Stimulated activated CD4-positive, alpha-beta T cell treated with anti-CD3 and anti-CD28 coated beads, Interleukin-1b, Interleukin-23, amount 100 ng/mL, for 4 hours (primary cell): ENCODE measurements at regions not wholly inside any gene's neighbourhood (a gene's known extent, or its start where the extent isn't known, plus 50 kb on each side); places are given as distances from the start of the nearest gene placed in this dataset.
"Not testable (repeated sequence)": the region's sequence is repeated elsewhere in the genome, so short reads cannot be mapped to it uniquely, and the experiment has no call there.

Experiments
- DNase-seq, 2 donors: peaks; one replicate each; pipeline ENCODE4 v3.0.0-alpha.2; 2020; ENCODE audit warnings: low read depth in 2 of 2

- no peak for DNase-seq
Observed at GRCh38 chr10:36450380-36450779, 675.0 kb upstream of the ANKRD30A start.

GRCh38 chr10:36448760-36449691 is 676.4 kb upstream of the ANKRD30A start:
- no peak for DNase-seq

DNA sequence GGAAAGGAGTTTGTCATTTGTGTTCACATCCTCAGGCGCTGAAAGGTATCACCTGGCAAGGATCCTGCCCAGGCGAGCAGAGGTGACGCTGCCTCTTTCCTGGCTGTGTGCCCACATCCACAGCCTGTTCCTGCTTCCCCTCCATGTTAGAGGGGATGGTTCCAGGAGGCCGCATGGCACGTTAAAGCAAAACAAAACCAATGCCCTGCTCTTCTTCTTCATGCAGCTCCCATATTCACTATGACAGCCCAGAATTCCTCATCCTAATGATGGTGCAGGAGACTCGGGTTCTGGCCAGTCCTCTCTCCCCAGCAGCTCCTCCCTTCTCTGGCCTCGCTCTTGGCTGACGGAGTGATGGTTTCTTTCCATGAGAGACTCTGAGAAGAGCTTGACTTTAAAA is 678.5 kb upstream of the ANKRD30A start:
- no peak for DNase-seq

GRCh38 chr10:36443233-36443632 is 682.2 kb upstream of the ANKRD30A start:
- no peak for DNase-seq

DNA sequence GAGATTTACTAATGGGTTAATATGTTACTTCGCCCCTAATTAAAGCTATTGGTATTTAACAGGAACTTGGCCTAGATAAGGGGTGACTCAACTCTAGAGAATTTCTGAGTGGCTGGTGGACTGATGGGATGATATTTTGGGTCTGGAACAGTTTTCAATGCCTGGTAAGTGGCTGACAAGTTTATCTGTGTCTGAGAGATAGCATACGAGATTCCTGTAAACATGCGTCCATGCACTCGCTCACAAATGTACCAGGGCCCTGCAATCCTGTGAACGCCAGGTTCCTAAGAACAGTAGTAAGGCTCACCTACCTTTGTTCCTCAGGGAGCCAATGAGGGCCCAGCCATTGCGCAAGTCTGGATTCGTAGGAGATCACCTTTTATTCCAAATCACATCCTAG is 683.8 kb upstream of the ANKRD30A start:
- DNase-seq: no peak

GRCh38 chr10:36440539-36440938 is 684.9 kb upstream of the ANKRD30A start:
- DNase-seq: no peak

- no peak for DNase-seq
Observed at GRCh38 chr10:36437367-36437766, 688.0 kb upstream of the ANKRD30A start.

DNA sequence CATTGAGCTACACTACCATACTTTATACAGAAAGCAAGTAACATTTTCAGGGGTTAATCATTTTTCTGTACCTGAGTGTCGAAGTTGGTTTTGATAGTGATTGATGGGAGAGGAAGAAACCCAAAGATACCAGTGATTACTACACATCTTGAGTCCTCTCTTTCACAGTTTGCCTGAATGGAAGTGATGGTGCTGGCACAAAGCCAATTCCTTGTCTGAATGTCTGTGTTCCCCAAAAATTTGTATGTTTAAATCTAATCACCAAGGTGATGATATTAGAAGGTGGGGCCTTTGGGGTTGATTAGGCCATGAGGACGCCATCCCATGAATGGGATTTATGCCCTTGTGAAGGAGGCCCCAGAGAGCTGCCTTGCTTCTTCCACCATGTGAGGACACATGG is 696.9 kb upstream of the ANKRD30A start:
- DNase-seq: no peak

GRCh38 chr10:36425131-36425797 is 700.1 kb upstream of the ANKRD30A start:
- no peak for DNase-seq

DNA sequence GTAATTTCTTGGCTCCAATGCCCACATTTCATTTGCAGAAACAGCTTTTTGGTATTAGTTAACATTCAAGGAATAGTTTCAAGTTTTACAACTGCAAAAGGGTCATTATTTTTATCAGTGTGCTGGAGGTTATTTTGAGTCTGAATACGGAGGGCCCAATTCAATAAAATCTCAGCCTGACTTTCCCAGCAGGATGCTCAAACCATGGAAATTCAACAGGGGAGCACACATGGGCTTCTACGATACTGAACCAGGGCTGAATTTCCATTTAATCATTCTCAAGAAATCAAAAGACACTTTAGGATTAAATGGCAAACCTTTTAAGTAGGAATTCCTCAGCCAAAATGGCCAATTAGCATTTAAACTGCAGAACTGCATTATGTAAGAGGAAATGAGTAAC is 700.9 kb upstream of the ANKRD30A start:
- DNase-seq: no peak

DNA sequence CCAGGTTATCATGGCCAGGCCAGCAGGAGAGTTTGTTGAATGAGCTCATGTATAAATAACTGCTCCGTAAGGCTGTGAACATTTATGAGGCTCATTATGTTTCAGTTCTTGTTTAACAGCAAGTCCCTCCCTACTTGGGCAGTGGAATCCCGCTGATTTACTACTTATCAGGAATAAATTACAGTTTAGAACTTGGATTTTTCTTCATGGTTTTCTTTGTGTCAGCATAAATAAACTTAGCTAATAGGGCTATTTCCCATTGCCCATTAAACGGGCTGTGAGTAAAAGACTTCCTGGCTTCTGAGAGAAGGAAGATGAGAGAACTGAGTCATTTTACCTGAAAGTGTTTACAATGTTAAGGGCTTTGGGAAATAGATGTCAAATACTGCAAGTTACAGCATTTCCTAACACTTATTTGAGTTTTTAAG is 701.6 kb upstream of the ANKRD30A start:
- no peak for DNase-seq

DNA sequence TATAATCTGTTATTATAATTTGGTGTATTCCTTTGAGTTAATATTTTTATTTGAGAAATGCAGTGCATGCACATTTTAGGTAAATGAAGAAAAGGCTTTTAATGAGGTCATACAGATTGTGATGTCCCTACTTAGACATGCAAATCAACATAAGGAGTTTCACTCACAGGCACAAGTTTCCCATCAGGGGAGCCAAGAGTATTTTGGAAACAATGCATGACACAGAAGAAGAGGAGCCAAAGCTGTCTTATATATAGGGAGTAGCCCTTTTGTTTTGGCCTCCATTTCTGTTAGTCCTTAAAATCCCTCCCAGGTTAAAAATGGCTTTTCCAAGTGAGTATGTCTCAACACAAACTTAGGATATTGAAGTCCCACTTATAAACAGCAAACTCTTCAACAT is 703.4 kb upstream of the ANKRD30A start:
- no peak for DNase-seq

DNA sequence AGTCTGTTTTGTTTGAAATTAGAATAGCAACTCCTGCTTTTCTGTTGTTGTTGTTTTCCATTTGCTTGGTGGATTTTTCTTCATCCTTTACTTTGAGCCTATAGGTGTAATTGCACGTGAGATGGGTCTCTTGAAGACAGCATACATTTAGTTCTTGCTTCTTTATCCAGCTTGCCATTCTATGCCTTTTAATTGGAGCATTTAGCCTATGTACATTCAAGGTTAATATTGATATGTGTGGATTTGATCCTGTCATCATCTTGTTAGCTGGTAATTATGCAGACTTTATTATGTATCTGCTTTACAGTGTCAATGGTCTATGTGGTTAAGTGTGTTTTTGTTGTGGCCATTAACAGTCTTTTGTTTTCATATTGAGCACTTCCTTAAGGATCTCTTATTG is 708.9 kb upstream of the ANKRD30A start:
- DNase-seq: no peak

GRCh38 chr10:36412942-36413341 is 712.5 kb upstream of the ANKRD30A start:
- no peak for DNase-seq

DNA sequence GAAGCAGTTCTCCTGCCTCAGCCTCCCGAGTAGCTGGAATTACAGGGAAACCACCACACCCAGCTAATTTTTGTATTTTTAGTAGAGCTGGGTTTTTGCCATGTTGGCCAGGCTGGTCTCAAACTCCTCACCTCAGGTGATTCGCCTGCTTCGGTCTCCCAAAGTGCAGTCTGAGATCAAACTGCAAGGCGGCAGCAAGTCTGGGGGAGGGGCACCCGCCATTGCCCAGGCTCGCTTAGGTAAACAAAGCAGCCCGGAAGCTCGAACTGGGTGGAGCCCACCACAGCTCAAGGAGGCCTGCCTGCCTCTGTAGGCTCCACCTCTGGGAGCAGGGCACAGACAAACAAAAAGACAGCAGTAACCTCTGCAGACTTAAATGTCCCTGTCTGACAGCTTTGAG is 725.2 kb upstream of the ANKRD30A start:
- not testable (repeated sequence) for DNase-seq

DNA sequence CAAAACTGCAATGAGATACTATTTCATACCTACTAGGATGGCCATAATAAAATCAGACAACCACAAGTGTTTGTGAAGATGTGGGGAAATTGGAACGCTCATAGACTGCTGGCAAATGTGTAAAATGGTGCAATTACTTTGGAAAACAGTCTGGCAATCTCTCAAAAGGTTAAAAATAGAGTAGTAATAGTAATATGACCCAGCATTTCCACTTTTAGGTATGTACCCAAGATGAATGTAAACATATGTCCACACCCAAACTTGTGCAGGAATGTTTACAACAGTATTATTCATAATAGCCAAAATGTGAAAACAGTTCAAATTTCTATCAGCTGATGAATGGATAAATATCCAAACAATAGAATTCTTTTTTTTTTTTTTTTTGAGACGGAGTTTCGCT is 731.6 kb upstream of the ANKRD30A start:
- DNase-seq: no peak

DNA sequence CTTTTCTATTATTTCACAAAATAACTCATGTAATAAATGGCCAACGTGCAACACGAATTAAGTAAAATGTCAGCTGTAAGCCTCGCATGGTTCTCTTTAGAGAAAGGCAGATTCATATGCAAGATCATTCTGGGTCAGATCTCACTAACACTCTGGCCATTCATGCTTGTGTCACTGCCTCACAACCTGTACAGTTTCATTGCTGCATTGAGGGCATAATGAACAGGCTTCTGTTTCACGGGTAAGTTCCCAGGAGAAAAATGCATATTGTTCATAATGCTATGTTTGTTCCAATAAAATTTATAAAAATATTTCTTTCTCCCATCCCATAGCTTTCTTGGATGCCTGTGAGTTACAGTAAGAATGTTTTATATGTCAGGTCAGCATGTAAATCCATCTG is 734.0 kb upstream of the ANKRD30A start:
- DNase-seq: no peak

- DNase-seq: no peak
Observed at GRCh38 chr10:36390221-36390620, 735.2 kb upstream of the ANKRD30A start.

GRCh38 chr10:36388166-36388565 is 737.2 kb upstream of the ANKRD30A start:
- no peak for DNase-seq

DNA sequence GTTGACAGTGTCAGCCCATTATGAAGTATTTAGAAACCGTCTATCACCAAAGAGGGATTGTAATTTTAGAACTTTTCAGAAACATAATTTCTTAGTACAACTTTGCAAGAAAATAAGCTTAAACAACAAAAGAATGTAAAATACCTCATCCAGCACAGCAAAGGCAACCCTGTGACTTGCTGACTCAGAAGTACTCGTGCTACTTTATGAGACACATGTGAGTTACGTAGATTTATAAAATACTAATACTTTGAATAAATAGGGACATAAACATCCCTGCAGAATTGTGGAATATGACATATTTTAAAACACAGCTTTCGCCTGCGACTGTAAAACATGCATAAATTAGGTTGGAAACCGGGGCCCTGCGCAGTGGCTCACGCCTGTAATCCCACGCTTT is 739.7 kb upstream of the ANKRD30A start:
- no peak for DNase-seq

DNA sequence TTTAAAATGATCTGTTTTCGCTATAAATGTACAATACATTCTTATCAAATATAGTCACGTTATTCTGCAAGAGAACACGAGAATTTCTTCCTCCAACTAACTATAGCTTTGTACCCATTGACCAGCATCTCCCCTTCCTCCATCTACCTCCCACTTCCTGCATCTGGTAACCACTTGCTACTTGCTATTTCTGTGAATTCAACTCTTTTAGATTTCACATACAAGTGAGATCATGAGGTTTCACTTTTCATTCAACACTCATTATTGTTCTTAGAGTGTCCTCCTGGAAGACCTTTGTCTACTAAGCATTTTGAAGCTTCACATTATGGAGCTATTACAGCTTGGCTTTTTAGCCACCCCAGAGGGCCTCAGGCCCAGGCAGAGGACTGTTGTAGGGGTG is 741.3 kb upstream of the FZD8 start:
- no peak for DNase-seq

- no peak for DNase-seq
Observed at GRCh38 chr10:36381748-36382147, 739.7 kb upstream of the FZD8 start.

GRCh38 chr10:36380538-36380937 is 738.4 kb upstream of the FZD8 start:
- DNase-seq: no peak
